Astrocyte (in vitro differentiated cells and primary cell): ENCODE measurements at regions not wholly inside any gene's neighbourhood (a gene's known extent, or its start where the extent isn't known, plus 50 kb on each side); places are given as distances from the start of the nearest gene placed in this dataset.

Experiments
- DNase-seq: peaks from one replicate; pipeline ENCODE4 v3.0.0-alpha.2; 2010; ENCODE audit warnings: low read depth
- FAIRE-seq: peaks from 2 replicates; lab custom pipeline; 2011; peaks lifted over from hg19 to GRCh38; lab: Jason Lieb, UNC
- H2AFZ ChIP-seq: 2 replicates; pipeline ENCODE4 v1.6.0; 2012; ENCODE audit warnings: low read depth, low read length, inconsistent platforms
- H3K27ac ChIP-seq: 2 replicates; pipeline ENCODE4 v1.5.1; 2011; ENCODE audit warnings: low read depth, low read length, inconsistent platforms
- H3K27me3 ChIP-seq: 2 replicates; pipeline ENCODE4 v1.6.0; 2011; ENCODE audit warnings: low read length, inconsistent platforms; ENCODE audit not compliant: insufficient read depth
- H3K36me3 ChIP-seq: 2 replicates; pipeline ENCODE4 v1.5.1; 2011; ENCODE audit warnings: low read length, inconsistent platforms; ENCODE audit not compliant: insufficient read depth
- H3K4me1 ChIP-seq: 2 replicates; pipeline ENCODE4 v1.5.1; 2011; ENCODE audit warnings: low read length, inconsistent platforms; ENCODE audit not compliant: insufficient read depth
- H3K4me2 ChIP-seq: 2 replicates; pipeline ENCODE4 v1.6.0; 2012; ENCODE audit warnings: low read length, inconsistent platforms
- H3K4me3 ChIP-seq: 2 replicates; pipeline ENCODE4 v1.5.1; 2011; ENCODE audit warnings: low read depth, mild to moderate bottlenecking, low read length, inconsistent platforms; ENCODE audit not compliant: insufficient read depth
- H3K79me2 ChIP-seq: 2 replicates; pipeline ENCODE4 v1.6.0; 2012; ENCODE audit warnings: mild to moderate bottlenecking, low read length, inconsistent platforms; ENCODE audit not compliant: insufficient read depth
- H3K9ac ChIP-seq: 2 replicates; pipeline ENCODE4 v1.6.0; 2012; ENCODE audit warnings: mild to moderate bottlenecking, low read length, inconsistent platforms
- H3K9me3 ChIP-seq: 2 replicates; pipeline ENCODE4 v1.5.1; 2012; ENCODE audit warnings: low read depth, mild to moderate bottlenecking, low read length, inconsistent platforms; ENCODE audit not compliant: insufficient read depth
- H4K20me1 ChIP-seq: 2 replicates; pipeline ENCODE4 v1.6.0; 2012; ENCODE audit warnings: low read length, inconsistent platforms; ENCODE audit not compliant: insufficient read depth
- H3K27ac Mint-ChIP-seq: one replicate; pipeline ENCODE4 v1.8.0; 2021; ENCODE audit warnings: mild to moderate bottlenecking, mixed read lengths; ENCODE audit not compliant: unreplicated experiment
- H3K27me3 Mint-ChIP-seq: one replicate; pipeline ENCODE4 v1.8.0; 2021; ENCODE audit warnings: low read depth, mixed read lengths; ENCODE audit not compliant: unreplicated experiment
- H3K36me3 Mint-ChIP-seq: one replicate; pipeline ENCODE4 v1.8.0; 2021; ENCODE audit warnings: low read depth, mixed read lengths; ENCODE audit not compliant: unreplicated experiment
- H3K4me1 Mint-ChIP-seq: one replicate; pipeline ENCODE4 v1.8.0; 2021; ENCODE audit warnings: low read depth, mixed read lengths; ENCODE audit not compliant: unreplicated experiment
- H3K4me3 Mint-ChIP-seq: one replicate; pipeline ENCODE4 v1.8.0; 2021; ENCODE audit warnings: mild to moderate bottlenecking, moderate library complexity, mixed read lengths; ENCODE audit not compliant: unreplicated experiment
- H3K9me3 Mint-ChIP-seq: one replicate; pipeline ENCODE4 v1.8.0; 2021; ENCODE audit warnings: mild to moderate bottlenecking, mixed read lengths; ENCODE audit not compliant: unreplicated experiment
- CTCF ChIP-seq: IDR thresholded peaks from 2 replicates; pipeline ENCODE4 v1.5.1; 2011; ENCODE audit warnings: low read depth, mild to moderate bottlenecking, inconsistent platforms, low read length, moderate library complexity; ENCODE audit not compliant: insufficient read depth
- EZH2 ChIP-seq: IDR thresholded peaks from 2 replicates; pipeline ENCODE4 v1.6.1; 2012; ENCODE audit warnings: mild to moderate bottlenecking, low read length, inconsistent platforms; ENCODE audit not compliant: insufficient read depth

- FAIRE-seq (no peak), DNase-seq (no peak)
- Mint-ChIP-seq H3K4me3 (no peak overlapping the region), H3K4me1 (peaks cover 7% of the 10 kb centered on the region), H3K27me3 (no peaks in the 10 kb centered on the region), H3K9me3 (no peaks in the 10 kb centered on the region), H3K36me3 (no peaks in the 10 kb centered on the region), H3K27ac (no peak overlapping the region)
- TF ChIP-seq EZH2 (no peak), CTCF (no peak)
- H4K20me1 ChIP-seq, result no peaks in the 10 kb centered on the region
- no peaks in the 10 kb centered on the region for H3K36me3 ChIP-seq
- H3K4me2 ChIP-seq, result no peak overlapping the region
- no peak overlapping the region for H3K27ac ChIP-seq
- H3K79me2 ChIP-seq, result no peaks in the 10 kb centered on the region
- H3K4me1 ChIP-seq, result no peaks in the 10 kb centered on the region
- no peaks in the 10 kb centered on the region for H3K9me3 ChIP-seq
- H2AFZ ChIP-seq, result no peak overlapping the region
- no peak overlapping the region for H3K9ac ChIP-seq
- H3K27me3 ChIP-seq, result no peaks in the 10 kb centered on the region
- H3K4me3 ChIP-seq, result no peak overlapping the region
Observed at GRCh38 chr7:13563257-13563656, 426.2 kb downstream of the ETV1 start.

GRCh38 chr7:13563680-13564079 lies 425.8 kb downstream of the ETV1 start:
- Histone ChIP-seq H2AFZ (no peak overlapping the region), H3K9me3 (no peaks in the 10 kb centered on the region), H3K27ac (no peak overlapping the region), H3K4me1 (no peaks in the 10 kb centered on the region), H3K9ac (no peak overlapping the region), H3K4me2 (no peak overlapping the region), H3K79me2 (no peaks in the 10 kb centered on the region), H3K4me3 (no peak overlapping the region), H3K36me3 (no peaks in the 10 kb centered on the region), H4K20me1 (no peaks in the 10 kb centered on the region), H3K27me3 (no peaks in the 10 kb centered on the region)
- FAIRE-seq (no peak), DNase-seq (no peak)
- TF ChIP-seq EZH2 (no peak), CTCF (no peak)
- H3K36me3 Mint-ChIP-seq, result no peaks in the 10 kb centered on the region
- no peak overlapping the region for H3K4me3 Mint-ChIP-seq
- no peaks in the 10 kb centered on the region for H3K9me3 Mint-ChIP-seq
- no peaks in the 10 kb centered on the region for H3K27me3 Mint-ChIP-seq
- no peak overlapping the region for H3K27ac Mint-ChIP-seq
- H3K4me1 Mint-ChIP-seq, result peaks cover 7% of the 10 kb centered on the region

GRCh38 chr7:13577566-13578145 lies 411.8 kb downstream of the ETV1 start:
- no peak overlapping the region for H2AFZ ChIP-seq
- H3K79me2 ChIP-seq, result no peaks in the 10 kb centered on the region
- FAIRE-seq, result no peak

More at GRCh38 chr7:13577566-13578145, 411.8 kb downstream of the ETV1 start:
- Histone ChIP-seq H3K4me3 (no peak overlapping the region), H3K4me2 (no peak overlapping the region), H3K9ac (no peak overlapping the region), H4K20me1 (no peaks in the 10 kb centered on the region), H3K27me3 (no peaks in the 10 kb centered on the region), H3K36me3 (no peaks in the 10 kb centered on the region), H3K27ac (no peak overlapping the region), H3K9me3 (no peaks in the 10 kb centered on the region), H3K4me1 (no peaks in the 10 kb centered on the region)
- H3K27me3 Mint-ChIP-seq, result no peaks in the 10 kb centered on the region
- H3K4me3 Mint-ChIP-seq, result no peak overlapping the region
- H3K4me1 Mint-ChIP-seq, result no peaks in the 10 kb centered on the region
- no peak for TF ChIP-seq EZH2
- no peak for TF ChIP-seq CTCF
- H3K36me3 Mint-ChIP-seq, result no peaks in the 10 kb centered on the region
- no peak overlapping the region for H3K27ac Mint-ChIP-seq
- no peak for DNase-seq
- H3K9me3 Mint-ChIP-seq, result no peaks in the 10 kb centered on the region
